DOHH2 (cell line): ENCODE measurements at regions not wholly inside any gene's neighbourhood (a gene's known extent, or its start where the extent isn't known, plus 50 kb on each side); places are given as distances from the start of the nearest gene placed in this dataset.

Experiments
- EZH2phosphoT487 ChIP-seq: fragments of 200-600 bp; sonication (generic); IDR thresholded peaks from 2 replicates; pipeline ENCODE4 v1.6.1; 2017; ENCODE audit warnings: borderline replicate concordance, mild to moderate bottlenecking, antibody characterized with exemption, low read length, moderate library complexity, mixed read lengths
- TF ChIP-seq, protein P1 (sequence below): fragments of 200-600 bp; sonication (generic); IDR thresholded peaks from one replicate; pipeline ENCODE4 v1.5.1; 2014; ENCODE audit warnings: antibody characterized with exemption, mild to moderate bottlenecking, low read depth, low read length; ENCODE audit not compliant: poor library complexity, severe bottlenecking

DNA sequence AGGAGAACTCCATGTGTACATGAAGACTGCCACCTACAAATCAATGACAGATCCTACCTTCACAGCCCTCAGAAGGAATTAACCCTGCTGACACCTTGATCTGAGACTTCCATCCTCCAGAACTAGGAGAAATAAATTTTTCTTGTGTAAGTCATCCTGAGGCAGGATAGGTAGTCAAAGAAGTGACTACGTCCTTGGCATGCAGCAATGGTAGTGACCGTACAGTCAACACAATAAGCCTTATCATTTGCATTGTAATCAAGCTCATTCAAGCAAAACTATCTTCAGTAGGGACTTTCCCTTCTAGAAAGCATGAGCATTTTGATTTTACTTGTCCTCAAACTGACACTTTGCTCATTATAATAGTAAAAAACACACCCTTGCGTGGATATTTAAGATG lies 64.0 kb upstream of the KCNK1 start:
- TF ChIP-seq, protein P1, sequence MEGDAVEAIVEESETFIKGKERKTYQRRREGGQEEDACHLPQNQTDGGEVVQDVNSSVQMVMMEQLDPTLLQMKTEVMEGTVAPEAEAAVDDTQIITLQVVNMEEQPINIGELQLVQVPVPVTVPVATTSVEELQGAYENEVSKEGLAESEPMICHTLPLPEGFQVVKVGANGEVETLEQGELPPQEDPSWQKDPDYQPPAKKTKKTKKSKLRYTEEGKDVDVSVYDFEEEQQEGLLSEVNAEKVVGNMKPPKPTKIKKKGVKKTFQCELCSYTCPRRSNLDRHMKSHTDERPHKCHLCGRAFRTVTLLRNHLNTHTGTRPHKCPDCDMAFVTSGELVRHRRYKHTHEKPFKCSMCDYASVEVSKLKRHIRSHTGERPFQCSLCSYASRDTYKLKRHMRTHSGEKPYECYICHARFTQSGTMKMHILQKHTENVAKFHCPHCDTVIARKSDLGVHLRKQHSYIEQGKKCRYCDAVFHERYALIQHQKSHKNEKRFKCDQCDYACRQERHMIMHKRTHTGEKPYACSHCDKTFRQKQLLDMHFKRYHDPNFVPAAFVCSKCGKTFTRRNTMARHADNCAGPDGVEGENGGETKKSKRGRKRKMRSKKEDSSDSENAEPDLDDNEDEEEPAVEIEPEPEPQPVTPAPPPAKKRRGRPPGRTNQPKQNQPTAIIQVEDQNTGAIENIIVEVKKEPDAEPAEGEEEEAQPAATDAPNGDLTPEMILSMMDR = no peak
- no peak for TF ChIP-seq EZH2phosphoT487
